Osteocyte (in vitro differentiated cells): ENCODE measurements at regions not wholly inside any gene's neighbourhood (a gene's known extent, or its start where the extent isn't known, plus 50 kb on each side); places are given as distances from the start of the nearest gene placed in this dataset.

Source experiments
- DNase-seq: peaks from one replicate; pipeline ENCODE4 v3.0.0; 2021; ENCODE audit warnings: mixed read lengths; ENCODE audit not compliant: unreplicated experiment; ENCODE audit errors: extremely low spot score
- H3K27ac Mint-ChIP-seq: one replicate; pipeline ENCODE4 v1.8.0; 2021; ENCODE audit warnings: mild to moderate bottlenecking, mixed read lengths; ENCODE audit not compliant: unreplicated experiment
- H3K27me3 Mint-ChIP-seq: one replicate; pipeline ENCODE4 v1.8.0; 2021; ENCODE audit warnings: mixed read lengths; ENCODE audit not compliant: unreplicated experiment
- H3K36me3 Mint-ChIP-seq: one replicate; pipeline ENCODE4 v1.8.0; 2021; ENCODE audit warnings: mixed read lengths; ENCODE audit not compliant: unreplicated experiment
- H3K4me1 Mint-ChIP-seq: one replicate; pipeline ENCODE4 v1.8.0; 2021; ENCODE audit warnings: mixed read lengths; ENCODE audit not compliant: unreplicated experiment
- H3K4me3 Mint-ChIP-seq: one replicate; pipeline ENCODE4 v1.8.0; 2021; ENCODE audit warnings: mild to moderate bottlenecking, moderate library complexity, mixed read lengths; ENCODE audit not compliant: unreplicated experiment
- H3K9me3 Mint-ChIP-seq: one replicate; pipeline ENCODE4 v1.8.0; 2021; ENCODE audit warnings: mixed read lengths; ENCODE audit not compliant: unreplicated experiment
- TF ChIP-seq, protein P1 (sequence below): fragments of 200-600 bp; sonication (generic); IDR thresholded peaks from 2 replicates; pipeline ENCODE4 v1.5.0; 2021; ENCODE audit warnings: antibody characterized with exemption, mild to moderate bottlenecking, moderate library complexity

DNA sequence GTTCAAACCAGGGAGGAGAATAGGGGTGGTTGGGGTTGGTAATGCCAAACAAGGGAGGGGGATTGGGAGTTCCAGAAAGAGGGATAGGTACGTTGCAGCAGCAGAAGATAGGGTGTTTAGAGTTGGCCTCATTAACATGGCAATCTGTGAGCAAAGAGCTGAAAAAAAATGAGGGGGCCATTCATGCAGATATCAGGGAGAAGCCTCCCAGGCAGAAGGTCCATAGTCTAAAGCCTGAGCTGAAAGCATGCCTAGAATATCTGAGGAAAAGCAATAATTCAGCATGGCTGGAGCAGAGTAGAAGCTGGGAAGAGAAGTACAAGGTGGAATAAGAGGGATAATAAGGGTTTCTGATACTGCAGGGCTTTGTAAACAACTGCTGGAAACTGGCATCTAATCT lies 550.9 kb upstream of the LCORL start:
- no peak overlapping the region for H3K27ac Mint-ChIP-seq
- no peak for DNase-seq
- no peaks in the 10 kb centered on the region for H3K9me3 Mint-ChIP-seq

DNA sequence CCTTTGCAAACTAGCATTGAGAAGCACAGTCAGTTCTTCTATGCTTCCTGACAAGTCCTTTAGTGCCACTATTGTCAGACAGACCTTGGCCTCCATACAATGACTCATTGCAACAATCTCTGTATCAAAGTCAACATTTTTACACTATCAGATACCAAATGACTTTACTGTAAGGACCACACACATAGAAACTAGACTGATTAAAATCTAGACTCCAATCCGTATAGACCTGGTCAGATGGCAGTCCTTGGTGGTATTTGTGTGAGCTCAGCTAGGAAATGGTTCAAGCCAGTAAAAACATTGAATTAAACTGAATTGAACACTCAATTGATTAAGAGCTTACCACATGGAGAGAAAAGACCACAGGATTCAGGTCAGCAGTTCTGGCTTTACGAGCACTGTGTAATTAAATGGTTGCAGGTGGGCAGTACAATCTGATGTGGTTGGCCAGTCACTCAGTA lies 549.8 kb upstream of the LCORL start:
- H3K4me3 Mint-ChIP-seq, result no peak overlapping the region
- no peaks in the 10 kb centered on the region for H3K27me3 Mint-ChIP-seq
- no peak overlapping the region for H3K27ac Mint-ChIP-seq
- TF ChIP-seq, protein P1, sequence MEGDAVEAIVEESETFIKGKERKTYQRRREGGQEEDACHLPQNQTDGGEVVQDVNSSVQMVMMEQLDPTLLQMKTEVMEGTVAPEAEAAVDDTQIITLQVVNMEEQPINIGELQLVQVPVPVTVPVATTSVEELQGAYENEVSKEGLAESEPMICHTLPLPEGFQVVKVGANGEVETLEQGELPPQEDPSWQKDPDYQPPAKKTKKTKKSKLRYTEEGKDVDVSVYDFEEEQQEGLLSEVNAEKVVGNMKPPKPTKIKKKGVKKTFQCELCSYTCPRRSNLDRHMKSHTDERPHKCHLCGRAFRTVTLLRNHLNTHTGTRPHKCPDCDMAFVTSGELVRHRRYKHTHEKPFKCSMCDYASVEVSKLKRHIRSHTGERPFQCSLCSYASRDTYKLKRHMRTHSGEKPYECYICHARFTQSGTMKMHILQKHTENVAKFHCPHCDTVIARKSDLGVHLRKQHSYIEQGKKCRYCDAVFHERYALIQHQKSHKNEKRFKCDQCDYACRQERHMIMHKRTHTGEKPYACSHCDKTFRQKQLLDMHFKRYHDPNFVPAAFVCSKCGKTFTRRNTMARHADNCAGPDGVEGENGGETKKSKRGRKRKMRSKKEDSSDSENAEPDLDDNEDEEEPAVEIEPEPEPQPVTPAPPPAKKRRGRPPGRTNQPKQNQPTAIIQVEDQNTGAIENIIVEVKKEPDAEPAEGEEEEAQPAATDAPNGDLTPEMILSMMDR, result no peak
- no peaks in the 10 kb centered on the region for H3K4me1 Mint-ChIP-seq
- H3K36me3 Mint-ChIP-seq, result no peaks in the 10 kb centered on the region
- no peak for DNase-seq
- no peaks in the 10 kb centered on the region for H3K9me3 Mint-ChIP-seq

More for the DNA sequence above, 550.9 kb upstream of the LCORL start:
- no peaks in the 10 kb centered on the region for H3K27me3 Mint-ChIP-seq
- no peaks in the 10 kb centered on the region for H3K36me3 Mint-ChIP-seq
- H3K4me1 Mint-ChIP-seq, result no peaks in the 10 kb centered on the region
- TF ChIP-seq, protein P1, result no peak
- no peak overlapping the region for H3K4me3 Mint-ChIP-seq

DNA sequence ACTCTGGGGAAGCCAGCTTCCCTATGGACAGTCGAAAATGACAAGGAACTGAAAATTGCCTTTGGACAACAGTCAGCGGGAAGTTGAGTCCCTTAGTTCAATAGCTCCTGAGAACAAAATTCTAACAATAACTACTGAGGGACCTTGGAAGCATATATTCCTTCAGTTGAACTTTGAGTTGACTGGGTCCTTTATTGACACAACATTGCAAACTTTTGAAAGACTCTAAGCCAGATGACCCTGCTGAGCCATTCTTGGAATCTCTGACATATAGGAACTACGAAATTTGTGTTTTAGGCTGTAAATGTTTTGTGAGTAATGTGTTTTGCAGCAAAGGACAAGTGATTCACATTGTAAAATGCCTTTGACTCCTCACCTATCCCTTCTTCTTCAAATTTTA lies 548.8 kb upstream of the LCORL start:
- TF ChIP-seq, protein P1, result no peak
- DNase-seq, result no peak
- H3K27ac Mint-ChIP-seq, result no peak overlapping the region
- H3K36me3 Mint-ChIP-seq, result no peaks in the 10 kb centered on the region
- no peaks in the 10 kb centered on the region for H3K4me1 Mint-ChIP-seq
- no peaks in the 10 kb centered on the region for H3K27me3 Mint-ChIP-seq
- H3K4me3 Mint-ChIP-seq, result no peak overlapping the region
- H3K9me3 Mint-ChIP-seq, result no peaks in the 10 kb centered on the region

DNA sequence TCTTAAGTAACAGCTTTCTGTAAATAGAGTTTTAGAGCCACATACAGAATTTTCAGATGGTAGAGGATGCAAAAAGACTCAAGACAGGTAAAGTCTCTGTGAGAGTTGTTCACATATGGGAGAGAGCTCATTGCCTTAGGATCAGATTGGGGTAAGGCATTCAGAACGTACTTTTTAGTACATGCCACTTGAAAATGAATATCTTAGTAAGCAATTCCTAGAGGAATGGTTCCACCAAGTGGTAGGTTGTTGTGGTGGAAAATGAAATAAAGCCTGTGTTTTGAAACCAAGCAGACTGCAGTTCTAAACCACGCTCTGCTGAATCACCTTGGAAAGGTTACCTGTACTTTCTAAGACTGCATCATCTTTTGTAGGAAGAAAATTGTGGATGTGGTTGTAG lies 547.0 kb upstream of the LCORL start:
- no peaks in the 10 kb centered on the region for H3K4me1 Mint-ChIP-seq
- TF ChIP-seq, protein P1, result peak; percentile 30
- no peak overlapping the region for H3K27ac Mint-ChIP-seq
- no peak for DNase-seq
- H3K9me3 Mint-ChIP-seq, result no peaks in the 10 kb centered on the region
- no peaks in the 10 kb centered on the region for H3K27me3 Mint-ChIP-seq
- no peaks in the 10 kb centered on the region for H3K36me3 Mint-ChIP-seq
- H3K4me3 Mint-ChIP-seq, result no peak overlapping the region

DNA sequence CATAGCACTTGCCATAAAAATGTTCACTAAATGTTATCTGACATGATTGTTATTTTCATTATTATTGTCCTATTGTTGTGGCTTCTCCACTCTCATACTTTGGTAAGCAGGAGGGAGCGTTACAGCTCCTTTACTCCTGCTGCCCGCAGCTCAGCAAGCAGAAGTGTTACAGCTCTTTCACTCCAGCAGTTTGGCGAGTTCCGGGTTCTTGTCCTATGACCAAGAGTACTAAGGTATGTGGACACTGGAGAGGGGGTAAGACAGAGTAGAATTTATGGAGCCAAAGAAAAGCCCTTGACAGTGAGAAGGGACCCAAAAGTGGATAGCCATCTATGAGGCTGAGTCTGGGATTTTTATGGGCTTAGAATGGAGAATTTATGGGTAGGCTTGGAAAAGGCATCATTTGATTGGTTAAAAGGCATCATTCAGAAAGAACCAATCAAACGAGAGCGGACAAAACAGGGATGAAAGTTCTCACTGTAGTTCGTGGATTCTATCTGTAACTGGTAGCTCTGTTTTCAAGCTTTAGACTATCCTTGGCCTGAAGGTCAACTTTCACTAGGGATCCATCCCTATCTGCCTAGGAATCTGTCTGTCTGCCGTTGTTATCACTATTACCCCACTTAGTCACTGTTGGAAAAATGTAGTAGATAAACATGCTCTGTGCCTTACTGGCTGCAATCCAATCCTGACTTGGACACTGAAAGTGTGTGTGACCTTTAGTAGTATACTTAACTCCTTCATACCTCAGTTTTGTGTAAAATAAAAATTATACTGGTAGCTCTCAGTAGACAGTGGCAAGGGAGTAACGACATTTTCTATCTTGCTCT lies 545.6 kb upstream of the LCORL start:
- H3K4me3 Mint-ChIP-seq, result no peak overlapping the region
- DNase-seq, result no peak
- H3K27me3 Mint-ChIP-seq, result no peaks in the 10 kb centered on the region
- H3K9me3 Mint-ChIP-seq, result peaks cover 2% of the 10 kb centered on the region
- H3K27ac Mint-ChIP-seq, result no peak overlapping the region
- TF ChIP-seq, protein P1, result no peak
- no peaks in the 10 kb centered on the region for H3K4me1 Mint-ChIP-seq
- no peaks in the 10 kb centered on the region for H3K36me3 Mint-ChIP-seq
